NCI-H2081 treated with DMSO at 0.1 percent for 48 hours (cell line): ENCODE measurements at regions not wholly inside any gene's neighbourhood (a gene's known extent, or its start where the extent isn't known, plus 50 kb on each side); places are given as distances from the start of the nearest gene placed in this dataset.
"Not testable (repeated sequence)": the region's sequence is repeated elsewhere in the genome, so short reads cannot be mapped to it uniquely, and the experiment has no call there.

Experiments used
- DNase-seq: peaks from one replicate; lab custom pipeline; 2025; lab: John Stamatoyannopoulos, UW

- no peak for DNase-seq
Measured at GRCh38 chr3:152891678-152892077, 56.7 kb downstream of the P2RY1 start.

GRCh38 chr3:152892446-152892845, 57.5 kb downstream of the P2RY1 start:
- DNase-seq = no peak

GRCh38 chr3:152893647-152894046, 58.7 kb downstream of the P2RY1 start:
- DNase-seq = no peak

GRCh38 chr3:152899306-152899705, 64.4 kb downstream of the P2RY1 start:
- DNase-seq = no peak

GRCh38 chr3:152902141-152902669, 67.3 kb downstream of the P2RY1 start:
- DNase-seq = no peak

GRCh38 chr3:152905631-152906030, 70.7 kb downstream of the P2RY1 start:
- DNase-seq = no peak

- no peak for DNase-seq
Measured at GRCh38 chr3:152909180-152909883, 74.4 kb downstream of the P2RY1 start.

GRCh38 chr3:152910211-152910610, 75.3 kb downstream of the P2RY1 start:
- no peak for DNase-seq

GRCh38 chr3:152910966-152911365, 76.0 kb downstream of the P2RY1 start:
- DNase-seq = no peak

- DNase-seq = not testable (repeated sequence)
Measured at GRCh38 chr3:152914743-152915142, 79.8 kb downstream of the P2RY1 start.

- DNase-seq = no peak
Measured at GRCh38 chr3:152915695-152916094, 80.8 kb downstream of the P2RY1 start.

GRCh38 chr3:152916753-152917279, 81.9 kb downstream of the P2RY1 start:
- DNase-seq = no peak

- no peak for DNase-seq
Measured at GRCh38 chr3:152921351-152921750, 86.4 kb downstream of the P2RY1 start.

- no peak for DNase-seq
Measured at GRCh38 chr3:152922554-152922953, 87.6 kb downstream of the P2RY1 start.

- DNase-seq = no peak
Measured at GRCh38 chr3:152927131-152927530, 92.2 kb downstream of the P2RY1 start.

GRCh38 chr3:152930516-152930915, 95.6 kb downstream of the P2RY1 start:
- DNase-seq = no peak

- DNase-seq = no peak
Measured at GRCh38 chr3:152937234-152937633, 102.3 kb downstream of the P2RY1 start.

- DNase-seq = no peak
Measured at GRCh38 chr3:152938974-152939636, 104.2 kb downstream of the P2RY1 start.

- DNase-seq = no peak
Measured at GRCh38 chr3:152941859-152942258, 106.9 kb downstream of the P2RY1 start.

- no peak for DNase-seq
Measured at GRCh38 chr3:152942366-152942765, 107.4 kb downstream of the P2RY1 start.

GRCh38 chr3:152943645-152944044, 108.7 kb downstream of the P2RY1 start:
- DNase-seq = no peak

- no peak for DNase-seq
Measured at GRCh38 chr3:152944671-152945070, 109.7 kb downstream of the P2RY1 start.

GRCh38 chr3:152945556-152945955, 110.6 kb downstream of the P2RY1 start:
- DNase-seq = no peak
